ENCODE measurements at regions not wholly inside any gene's neighbourhood (a gene's known extent, or its start where the extent isn't known, plus 50 kb on each side); places are given as distances from the start of the nearest gene placed in this dataset.
"Not testable (repeated sequence)": the region's sequence is repeated elsewhere in the genome, so short reads cannot be mapped to it uniquely, and the experiment has no call there.

DNA sequence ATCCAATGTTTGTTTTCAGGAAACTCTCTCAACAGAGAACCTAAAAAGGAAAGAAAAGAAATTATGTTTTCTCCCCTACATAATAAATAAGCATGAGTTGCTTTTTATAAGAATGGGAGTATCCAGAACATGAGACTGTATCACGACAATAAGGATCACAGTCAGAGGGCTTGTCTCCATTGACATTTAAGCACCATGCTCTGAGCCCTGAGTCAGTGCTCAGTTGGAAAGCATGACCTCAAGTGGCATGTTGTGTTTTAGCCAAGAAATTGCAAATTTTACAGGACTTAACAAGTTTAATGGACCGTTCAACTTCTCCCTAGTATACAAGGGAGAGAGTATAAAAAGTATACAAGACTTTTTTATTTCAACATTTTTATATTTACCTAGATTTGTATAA lies 431.6 kb downstream of the GJA1 start:
- no peak for DNase-seq (ENCODE audit: low spot score)

DNA sequence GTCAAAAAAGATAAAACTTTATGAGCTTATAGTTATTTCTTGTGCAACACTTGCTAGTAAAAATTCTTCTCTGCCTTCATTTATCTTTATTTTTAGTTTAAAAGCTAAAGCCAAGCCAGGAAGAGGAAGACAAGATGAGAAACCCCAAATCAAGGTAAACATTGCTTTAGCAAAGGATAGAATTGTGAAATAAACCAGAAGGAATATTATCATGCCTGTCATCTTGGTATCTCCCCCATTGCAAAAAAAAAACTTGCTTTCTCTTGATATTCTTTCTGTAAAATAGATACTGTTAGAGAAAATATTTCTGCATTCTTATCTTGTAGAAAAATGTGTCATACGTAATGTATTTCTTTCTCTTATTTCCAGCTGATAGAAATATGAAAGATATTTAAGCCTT lies 432.8 kb downstream of the GJA1 start:
- DNase-seq (ENCODE audit: low spot score): no peak

DNA sequence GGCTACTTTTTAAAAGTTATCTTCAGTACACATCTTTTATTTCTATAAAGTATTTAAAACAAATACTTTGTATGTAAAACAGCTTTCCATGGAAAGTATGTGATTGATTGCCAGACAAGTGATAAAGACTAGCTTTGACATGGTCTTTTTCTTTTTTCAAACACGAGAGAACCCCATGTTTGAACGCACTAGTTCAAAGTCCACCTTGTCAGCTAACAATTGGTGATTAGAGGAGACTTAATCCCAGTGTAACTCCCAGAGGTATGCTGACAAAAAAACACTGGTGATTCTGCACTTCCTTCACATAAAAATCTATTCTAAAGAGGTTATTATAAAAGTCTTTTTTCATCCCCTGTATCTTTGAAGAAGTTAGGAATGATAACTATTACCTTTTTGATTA lies 438.1 kb downstream of the GJA1 start:
- DNase-seq (ENCODE audit: low spot score): no peak

DNA sequence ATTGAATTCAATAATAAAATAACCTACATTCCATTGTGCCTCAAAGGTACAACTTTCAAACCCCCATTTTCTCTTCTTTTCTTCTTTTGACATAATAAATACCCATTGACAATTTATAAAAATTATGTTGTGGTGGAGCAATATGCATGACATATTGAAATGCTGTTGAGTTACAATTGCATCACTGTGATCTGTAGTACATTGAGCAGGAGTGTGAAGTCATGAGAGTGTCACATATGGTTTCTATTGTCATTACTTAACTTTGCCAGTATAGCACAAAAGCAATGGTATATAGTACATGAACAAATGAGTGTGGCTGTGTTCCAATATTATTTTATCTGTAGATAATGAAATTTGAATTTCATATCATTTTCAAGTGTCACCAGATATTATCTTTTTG lies 441.3 kb downstream of the GJA1 start:
- no peak for DNase-seq (ENCODE audit: low spot score)

DNA sequence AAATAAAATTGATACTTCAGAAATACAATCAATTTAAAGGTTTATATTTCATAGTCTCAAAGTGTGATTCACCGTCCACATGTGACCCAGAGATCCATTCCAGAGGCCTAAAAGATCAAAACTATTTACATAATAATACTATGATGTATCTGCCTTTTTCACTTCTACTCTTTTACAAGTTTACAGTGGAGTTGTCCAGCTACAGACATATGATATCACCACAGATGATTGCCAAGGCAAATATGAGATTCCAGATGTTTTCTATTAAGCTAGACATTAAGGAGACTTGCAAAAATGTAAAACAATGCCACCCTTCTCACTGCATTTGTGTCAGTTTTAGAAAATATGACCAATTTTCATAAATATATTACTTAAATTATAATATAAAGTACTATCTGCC lies 443.7 kb downstream of the GJA1 start:
- no peak for DNase-seq (ENCODE audit: low spot score)

DNA sequence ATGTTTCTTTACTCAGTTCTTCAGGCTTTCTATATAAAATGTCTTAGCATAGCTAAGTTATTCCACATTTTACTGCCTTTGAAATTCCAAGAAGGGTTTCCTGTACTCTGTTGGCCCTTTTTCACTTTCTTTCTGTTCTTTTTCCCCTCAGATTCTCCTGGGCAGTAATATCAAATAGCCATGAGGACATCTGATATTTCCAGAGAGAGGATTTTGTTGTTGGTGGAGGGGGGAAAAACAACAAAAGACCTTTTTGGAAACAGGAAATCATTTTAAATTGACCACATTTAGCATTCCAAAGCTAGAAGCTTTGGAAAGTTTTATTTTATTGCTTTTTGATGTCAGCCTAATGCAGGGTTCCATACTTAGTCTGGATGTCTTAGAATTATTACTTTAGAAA lies 445.4 kb downstream of the GJA1 start:
- DNase-seq (ENCODE audit: low spot score): no peak

DNA sequence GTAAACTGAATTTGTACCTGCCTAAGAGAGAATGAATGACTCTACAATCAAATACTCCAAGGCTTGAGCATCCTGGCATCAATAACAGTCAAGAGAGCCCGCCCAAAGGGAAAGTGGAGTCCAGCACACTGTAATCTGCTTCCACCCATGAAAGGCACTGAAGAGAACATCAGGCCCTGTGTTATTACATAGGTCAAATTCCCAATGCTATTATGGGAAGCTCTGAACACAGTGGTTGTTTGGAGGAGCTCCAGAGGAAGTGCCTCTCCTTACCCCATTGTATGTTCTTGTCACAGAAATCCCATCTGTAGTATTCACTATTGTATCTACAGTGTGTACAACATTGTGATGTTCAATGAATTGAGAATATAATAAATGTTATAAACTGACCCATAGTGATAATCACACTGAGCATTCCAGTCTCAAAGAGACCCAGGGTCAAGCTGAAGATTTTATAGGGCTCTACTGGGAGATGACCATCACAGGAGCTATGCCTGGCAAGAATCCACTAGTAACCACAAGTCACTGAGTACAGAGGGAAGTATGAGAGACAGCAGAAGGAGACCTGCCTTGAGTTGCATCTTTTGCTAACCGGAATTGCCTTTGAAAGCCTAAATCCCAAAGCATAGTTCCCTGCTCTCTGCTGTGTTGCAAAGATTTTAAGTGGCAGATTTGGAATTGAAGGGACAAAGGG lies 446.7 kb downstream of the GJA1 start:
- DNase-seq (ENCODE audit: low spot score): peak; percentile 82

DNA sequence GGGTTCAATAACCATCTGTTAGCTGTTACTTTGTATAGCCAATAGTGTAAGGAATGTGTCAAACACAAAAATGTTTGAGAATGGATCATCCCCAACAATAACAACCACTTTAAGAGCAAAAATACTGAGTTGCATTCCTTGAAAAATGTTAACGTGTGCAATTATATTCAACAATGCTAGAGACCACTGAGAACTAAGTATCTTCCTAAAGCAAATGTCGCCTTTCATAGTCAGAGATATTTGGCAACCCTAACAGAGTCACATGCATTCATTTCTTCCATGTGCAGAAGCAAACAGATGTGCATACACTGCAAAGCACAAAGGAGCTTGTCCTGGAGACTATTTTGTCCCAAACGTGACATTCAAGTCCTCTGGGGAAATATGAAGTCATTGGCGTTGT lies 448.6 kb downstream of the GJA1 start:
- no peak for DNase-seq (ENCODE audit: low spot score)

DNA sequence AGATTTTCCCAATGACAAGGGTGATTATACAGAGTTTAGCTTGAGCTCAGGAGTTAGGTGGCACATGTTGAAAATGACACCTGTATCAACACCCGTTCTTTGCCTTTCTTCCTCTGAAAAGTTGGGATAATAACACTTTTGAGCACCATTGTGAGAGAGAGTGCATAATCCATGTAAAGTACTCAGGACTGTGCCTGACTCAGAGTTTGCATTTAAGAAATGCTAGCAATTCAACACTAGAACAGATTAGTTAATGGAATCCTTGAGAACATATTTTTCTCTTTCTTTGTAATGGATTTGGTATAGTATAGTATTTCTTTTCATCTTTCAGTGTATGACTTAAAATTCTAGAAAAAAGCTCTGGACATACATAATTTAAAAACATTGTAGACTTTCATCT lies 449.2 kb downstream of the GJA1 start:
- DNase-seq (ENCODE audit: low spot score): no peak

DNA sequence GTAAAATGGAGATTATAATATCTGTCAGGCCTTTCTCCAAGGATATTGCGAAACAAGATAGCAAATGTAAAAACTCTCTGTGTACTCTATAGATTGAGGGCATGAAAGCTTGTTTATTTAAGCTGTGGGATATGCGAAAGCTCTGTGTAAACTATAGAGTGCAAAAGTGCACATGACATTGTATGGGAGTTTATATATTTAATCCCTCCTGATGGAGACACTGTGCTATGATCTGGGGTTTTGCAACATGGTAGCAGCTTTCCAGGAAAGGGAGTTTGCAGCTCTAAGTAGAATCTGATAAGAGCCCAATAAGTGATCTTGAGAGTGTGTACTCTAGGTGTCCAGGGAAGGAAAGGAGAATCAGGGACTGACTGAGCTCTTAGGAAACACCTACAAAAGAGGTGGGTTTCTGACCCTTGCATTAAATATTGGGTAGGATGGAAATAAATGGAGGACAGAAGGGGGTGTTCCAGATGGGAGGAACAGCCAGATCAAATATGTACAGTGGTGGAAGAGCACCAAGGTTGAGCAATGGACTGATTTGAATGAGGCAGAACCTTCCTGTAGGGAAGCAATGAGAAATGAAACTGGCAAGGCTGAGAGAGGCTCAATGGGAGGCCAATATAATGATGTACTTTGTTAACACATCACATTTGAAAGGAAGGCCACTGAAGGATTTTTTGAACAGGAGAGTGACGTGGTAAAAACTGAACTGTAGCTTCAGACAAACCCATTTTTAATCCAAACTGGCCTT lies 450.1 kb downstream of the GJA1 start:
- DNase-seq (ENCODE audit: low spot score): no peak

DNA sequence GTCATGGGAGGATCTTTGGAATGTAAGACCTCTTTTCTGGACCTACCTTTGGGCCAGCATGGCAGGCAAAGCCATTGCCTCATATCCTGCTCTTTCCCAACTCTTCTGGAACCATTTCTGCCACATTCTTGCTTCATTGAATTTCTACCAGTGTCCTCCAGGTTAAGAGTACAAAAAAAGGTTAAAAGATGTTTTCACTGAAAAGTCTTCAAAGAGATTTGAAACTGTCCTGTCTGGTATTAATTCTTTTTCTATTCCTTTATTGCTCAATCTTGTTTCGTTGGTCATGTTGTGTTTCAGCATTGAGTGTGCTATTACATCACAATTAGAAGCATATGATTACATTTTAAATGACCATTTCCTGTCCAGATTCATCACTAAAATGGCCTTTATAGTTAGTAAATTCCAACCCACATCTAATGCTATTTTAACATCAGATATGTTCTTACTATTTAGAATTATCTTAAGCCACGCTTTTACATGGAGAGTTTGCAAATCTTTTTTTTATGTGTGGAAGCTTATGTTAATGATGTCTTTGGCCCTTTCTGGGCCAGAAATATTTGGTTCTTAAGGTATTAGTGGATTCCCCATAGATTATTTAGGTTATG lies 450.9 kb downstream of the GJA1 start:
- no peak for DNase-seq (ENCODE audit: low spot score)

DNA sequence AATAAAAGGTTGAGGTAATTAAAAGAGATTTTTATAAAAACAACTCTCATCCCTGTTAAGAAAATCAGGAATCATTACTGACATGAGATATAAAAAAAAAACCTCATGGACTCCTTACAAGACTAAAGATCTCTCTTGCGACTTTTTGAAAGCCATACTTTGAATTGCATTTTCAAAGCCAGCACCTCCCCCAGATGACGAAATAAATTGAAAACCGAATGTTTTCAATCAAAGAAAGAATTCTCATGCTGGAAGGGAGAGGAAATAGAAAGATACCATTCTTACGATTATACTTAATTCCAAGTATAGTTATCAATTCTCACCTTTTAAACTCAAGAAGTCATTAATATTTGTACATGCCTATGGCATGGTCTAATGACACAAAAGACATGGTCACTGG lies 452.3 kb downstream of the GJA1 start:
- no peak for DNase-seq (ENCODE audit: low spot score)

DNA sequence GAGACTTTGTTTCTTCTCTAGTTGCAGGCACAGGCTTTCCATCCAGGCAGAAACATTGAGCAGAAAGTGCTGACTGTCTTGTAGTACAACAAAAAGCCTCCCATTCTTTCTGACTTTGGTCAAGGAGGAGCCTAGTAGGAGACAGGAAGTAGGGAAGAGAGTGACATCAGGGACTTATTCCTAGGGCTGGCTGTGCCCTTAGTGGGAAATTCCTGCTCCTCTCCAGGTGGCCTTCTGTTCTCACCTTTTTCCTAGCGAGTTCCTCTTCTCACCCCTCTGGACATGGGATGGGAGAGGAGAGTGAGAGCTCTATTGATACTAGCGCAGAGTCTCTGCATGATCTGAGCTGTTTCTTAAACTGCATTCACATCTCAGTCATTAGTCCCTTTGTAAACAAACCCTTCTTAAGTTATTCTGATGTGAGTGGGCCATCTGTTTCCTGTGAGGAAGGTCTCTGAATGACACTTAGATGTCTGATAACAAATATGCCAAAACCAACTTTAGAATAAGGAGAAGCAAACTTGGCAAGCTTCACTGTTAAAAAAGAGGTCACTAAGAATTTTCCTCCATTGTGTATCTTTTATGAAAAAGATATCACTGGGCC lies 455.0 kb downstream of the GJA1 start:
- DNase-seq (ENCODE audit: low spot score): no peak

DNA sequence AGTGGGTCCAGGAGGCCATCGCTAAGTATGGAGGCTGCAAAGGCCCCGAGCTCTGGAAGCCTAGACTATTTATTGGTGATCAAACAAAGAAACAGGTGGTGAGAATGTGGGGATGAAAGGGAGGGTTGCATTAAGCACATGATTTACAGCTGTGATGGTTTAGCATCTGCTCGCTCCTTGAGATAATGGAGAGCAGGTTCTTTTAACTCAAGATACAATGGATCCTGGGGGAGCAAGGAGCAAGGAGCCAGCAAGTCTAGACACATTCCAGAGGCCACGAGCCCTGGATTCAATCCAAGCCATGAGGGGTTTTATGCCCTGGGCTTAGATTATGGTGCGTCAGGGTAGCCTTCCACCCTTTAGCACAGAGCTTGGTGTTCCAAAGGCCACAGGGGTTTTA lies 460.3 kb downstream of the GJA1 start:
- not testable (repeated sequence) for DNase-seq (ENCODE audit: low spot score)

DNA sequence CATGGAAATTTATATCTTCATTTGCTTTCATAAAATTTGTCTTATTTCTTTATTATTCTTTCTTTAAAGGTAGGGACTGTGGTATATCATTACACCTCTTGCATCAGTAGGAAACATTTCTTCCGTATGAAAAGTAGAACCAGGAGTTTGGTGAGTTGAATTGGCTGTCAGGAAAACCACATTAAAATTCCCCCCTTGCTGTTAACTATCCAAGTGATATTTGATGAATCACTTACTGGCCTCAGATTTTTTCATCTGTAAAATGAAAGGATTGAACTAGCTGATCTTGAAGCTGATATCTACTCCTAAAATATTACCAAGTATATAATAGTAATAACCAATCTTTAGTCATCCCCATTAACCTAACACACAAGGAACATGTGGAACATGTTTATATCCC lies 460.9 kb downstream of the GJA1 start:
- no peak for DNase-seq (ENCODE audit: low spot score)

DNA sequence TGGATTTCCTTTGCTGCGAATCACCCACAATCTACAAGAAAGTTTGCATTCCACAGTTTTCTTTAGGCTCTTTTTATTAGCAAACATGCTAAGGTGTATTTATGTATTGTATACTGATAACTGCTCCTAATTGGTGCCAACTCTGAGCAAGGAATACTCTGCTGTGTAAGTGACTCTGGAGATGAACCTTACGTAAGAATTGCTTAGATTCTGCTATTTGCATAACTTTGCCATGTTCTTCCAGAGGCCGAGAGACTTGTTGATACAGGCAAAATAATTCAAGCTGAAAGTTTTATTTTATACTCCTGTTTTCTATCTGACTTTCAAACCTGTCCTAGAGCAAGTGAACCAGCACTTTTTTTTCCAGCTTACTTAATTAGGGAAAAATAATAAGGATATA lies 461.3 kb downstream of the GJA1 start:
- DNase-seq (ENCODE audit: low spot score): no peak

DNA sequence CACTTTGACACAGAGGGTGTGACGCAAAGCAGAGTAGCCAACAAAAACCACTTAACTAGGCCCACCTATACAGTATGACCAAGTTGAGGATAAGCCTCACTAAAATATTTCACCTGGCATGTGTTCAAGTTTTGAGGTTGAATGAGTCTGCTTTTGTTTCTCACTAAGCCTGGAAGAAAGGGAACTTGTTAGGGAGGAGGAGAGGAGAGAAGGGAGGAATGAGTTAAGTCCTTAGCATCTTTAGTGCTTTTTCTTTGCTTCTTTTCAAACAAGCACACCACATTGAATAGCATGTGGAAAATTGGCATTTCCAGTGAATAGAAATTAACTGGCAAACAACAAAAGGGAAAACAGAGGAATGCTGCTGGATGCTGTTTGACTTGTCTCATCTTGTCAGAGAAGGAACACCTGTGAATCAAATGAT lies 461.9 kb downstream of the GJA1 start:
- no peak for DNase-seq (ENCODE audit: low spot score)

DNA sequence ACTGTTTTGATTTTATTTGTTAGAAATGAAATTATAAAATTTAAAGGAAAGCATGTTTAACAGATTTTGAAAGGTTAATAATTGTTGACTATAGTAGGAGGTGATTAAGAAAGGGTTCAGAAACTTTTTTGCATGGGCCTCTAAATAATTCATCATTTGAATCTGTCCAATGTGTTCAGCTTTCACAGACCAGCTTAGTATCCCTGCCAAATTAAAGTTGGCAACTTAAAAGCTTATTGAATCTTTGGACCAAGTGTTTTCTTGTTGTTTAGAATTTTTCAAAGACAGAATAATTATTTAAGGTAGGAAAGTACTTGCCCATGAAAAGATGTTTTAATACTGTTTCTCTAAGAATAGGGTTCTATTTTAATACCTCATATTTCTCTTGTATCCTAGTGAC lies 466.0 kb downstream of the GJA1 start:
- no peak for DNase-seq (ENCODE audit: low spot score)

DNA sequence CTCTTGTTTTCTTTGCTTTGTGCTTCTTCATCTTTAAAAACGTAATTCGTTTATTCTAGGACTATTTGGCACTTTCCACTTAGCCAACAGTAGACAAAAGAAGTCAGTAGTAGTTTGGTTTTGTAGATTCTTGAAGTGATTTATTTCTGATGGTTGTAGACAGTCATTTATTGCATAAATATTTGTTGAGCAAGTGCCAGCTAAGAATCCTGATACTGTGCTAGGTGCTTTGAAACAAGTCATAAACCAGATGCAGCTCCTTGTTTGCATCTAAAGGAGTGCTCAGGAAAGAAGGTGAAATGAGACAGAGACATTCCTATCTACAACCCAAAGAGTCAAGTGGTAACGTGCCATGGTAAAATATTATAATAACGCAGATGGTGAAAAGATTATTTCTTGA lies 469.1 kb downstream of the GJA1 start:
- no peak for DNase-seq (ENCODE audit: low spot score)

DNA sequence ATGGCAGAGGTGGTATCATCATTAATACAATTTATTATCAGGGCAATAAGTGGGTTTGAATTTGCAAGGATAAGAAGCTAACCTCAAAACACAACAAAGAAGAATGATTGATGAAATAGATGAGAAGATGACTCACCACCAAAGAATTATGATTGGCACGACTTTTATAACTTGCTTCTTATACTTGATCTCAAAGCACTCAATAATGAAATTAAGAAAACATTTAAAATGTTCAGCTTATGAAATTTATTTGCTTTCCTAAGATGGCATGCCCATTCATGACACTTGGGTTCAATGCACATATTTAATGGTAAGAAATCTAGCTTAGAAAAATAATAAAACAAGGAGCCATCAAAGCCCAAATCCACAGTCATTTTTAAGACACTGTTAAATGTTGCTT lies 477.5 kb downstream of the GJA1 start:
- no peak for DNase-seq (ENCODE audit: low spot score)

DNA sequence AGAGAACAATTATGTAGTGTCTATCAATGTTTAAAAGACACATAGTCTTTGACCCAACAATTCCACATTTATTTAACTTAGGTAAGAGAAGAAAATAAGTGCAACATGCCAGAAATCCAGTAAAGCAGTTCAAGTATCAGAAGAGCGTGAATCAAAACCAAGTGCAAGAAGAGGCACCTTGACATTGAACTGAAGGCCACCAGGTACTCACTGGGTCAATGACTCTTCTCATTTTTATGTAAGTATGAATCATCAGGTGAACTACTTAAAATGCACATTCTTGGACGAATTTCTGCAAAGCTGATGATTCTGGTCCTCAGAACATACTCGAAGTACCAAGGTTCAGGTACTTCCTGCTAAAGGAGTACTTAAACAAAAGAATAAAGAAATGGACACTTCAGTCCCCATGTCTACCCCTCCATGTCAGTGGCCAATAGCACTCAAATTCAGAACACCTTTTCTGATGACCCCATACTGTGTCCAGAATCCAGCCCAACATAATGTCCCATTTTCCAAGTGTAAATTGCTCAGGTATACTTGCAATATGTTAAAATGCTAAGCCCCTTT lies 481.9 kb downstream of the GJA1 start:
- no peak for DNase-seq (ENCODE audit: low spot score)

DNA sequence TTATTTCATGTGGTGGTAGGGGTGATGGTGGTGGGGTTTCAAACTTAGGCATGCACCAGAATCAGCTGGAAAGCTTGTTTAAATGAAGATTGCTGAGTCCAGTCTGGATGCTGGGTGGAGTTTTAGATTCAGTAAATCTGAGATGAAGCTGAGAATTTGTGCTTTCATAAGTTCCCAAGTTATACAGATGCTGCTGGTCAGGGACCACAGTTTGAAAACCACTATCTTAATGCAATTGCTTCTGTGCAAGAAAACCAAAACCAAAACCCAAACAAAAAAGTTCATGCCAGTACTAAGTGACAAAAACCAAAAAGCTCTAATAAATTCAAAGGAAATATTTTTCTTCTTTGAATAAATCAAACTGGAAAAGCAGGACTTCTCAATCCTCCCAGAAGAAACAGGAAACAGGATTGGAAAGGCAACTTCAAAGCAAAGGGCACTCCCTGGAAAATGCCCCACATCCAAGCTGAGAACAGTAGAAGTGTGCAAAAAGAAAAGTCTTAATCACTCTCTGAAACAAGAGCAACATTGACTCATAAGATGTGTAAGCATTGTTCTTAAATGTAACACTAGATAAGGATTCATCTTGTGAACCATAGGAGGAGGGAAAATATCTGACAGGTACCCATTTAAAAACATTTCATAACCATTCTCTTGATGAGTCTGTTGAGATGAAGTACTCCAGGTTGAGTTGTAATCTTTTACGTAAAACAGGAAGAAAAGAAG lies 481.5 kb upstream of the HSF2 start:
- DNase-seq (ENCODE audit: low spot score): no peak
